Gastroesophageal sphincter (tissue), 4 donors: ENCODE measurements at regions not wholly inside any gene's neighbourhood (a gene's known extent, or its start where the extent isn't known, plus 50 kb on each side); places are given as distances from the start of the nearest gene placed in this dataset.

Experiments used
- ATAC-seq: fragments of 150-250 bp; one replicate; pipeline ENCODE4 v1.9.1; 2016; ENCODE audit warnings: mild to moderate bottlenecking, moderate library complexity
- H3K27ac ChIP-seq, 4 donors: fragments of 200-600 bp; sonication (generic) in 3 of 4; 1 replicate in 3 of 4; 2 replicates in 1 of 4; pipeline ENCODE4 v1.5.1; 2016 to 2019
- H3K27me3 ChIP-seq: fragments of 200-600 bp; sonication (generic); one replicate; pipeline ENCODE4 v1.5.1; 2019
- H3K36me3 ChIP-seq, 2 donors: fragments of 200-600 bp; sonication (generic); one replicate each; pipeline ENCODE4 v1.5.1; 2019; ENCODE audit warnings: control low read depth in 1 of 2
- H3K4me1 ChIP-seq, 3 donors: fragments of 200-600 bp; sonication (generic); 1 replicate in 2 of 3; 2 replicates in 1 of 3; pipeline ENCODE4 v1.5.1; 2016 to 2019; ENCODE audit warnings: control low read depth in 2 of 3
- H3K4me3 ChIP-seq, 2 donors: fragments of 200-600 bp; sonication (generic); one replicate each; pipeline ENCODE4 v1.5.1; 2019; ENCODE audit warnings: mild to moderate bottlenecking in 1 of 2, moderate library complexity in 1 of 2
- H3K9me3 ChIP-seq, 3 donors: fragments of 200-600 bp; sonication (generic); one replicate each; pipeline ENCODE4 v1.5.1; 2017 to 2019; ENCODE audit warnings: control low read depth in 2 of 3
- CTCF ChIP-seq, 4 experiments: fragments of 200-600 bp in 2 of 4; fragments of 450-650 bp in 2 of 4; sonication (generic) in 1 of 4; IDR thresholded peaks; one replicate each; pipeline ENCODE4 v1.5.1; 2017 to 2019; ENCODE audit warnings: antibody characterized with exemption in 4 of 4, mild to moderate bottlenecking in 2 of 4, moderate library complexity in 2 of 4
- EP300 ChIP-seq: sonication (generic); formaldehyde crosslinking; IDR thresholded peaks from one replicate; pipeline ENCODE4 v1.6.1; 2017; ENCODE audit warnings: antibody characterized with exemption, mild to moderate bottlenecking
- POLR2A ChIP-seq, 2 donors: fragments of 450-650 bp; IDR thresholded peaks; one replicate each; pipeline ENCODE4 v1.6.1; 2017; ENCODE audit warnings: antibody characterized with exemption in 2 of 2, mild to moderate bottlenecking in 2 of 2, moderate library complexity in 1 of 2
- POLR2AphosphoS5 ChIP-seq: sonication (generic); formaldehyde crosslinking; IDR thresholded peaks from one replicate; pipeline ENCODE4 v1.6.1; 2017; ENCODE audit warnings: antibody characterized with exemption
- WGBS, 2 donors: methylation state at CpG; one replicate each; pipeline ENCODE4 v1.1.5; 2018; ENCODE audit warnings: low coverage in 1 of 2; 5-methylcytosine and 5-hydroxymethylcytosine counted together

- Histone ChIP-seq H3K4me1 (peaks cover 0 to 9% (median 0%) of the 10 kb centered on the region in 3 donors), H3K36me3 (no peaks in the 10 kb centered on the region), H3K27me3 (no peaks in the 10 kb centered on the region), H3K27ac (no peak overlapping the region), H3K9me3 (no peaks in the 10 kb centered on the region), H3K4me3 (no peak overlapping the region)
- TF ChIP-seq EP300 (no peak), CTCF (IDR thresholded peaks at IDR 0.05) (no peak), POLR2AphosphoS5 (no peak), POLR2A (IDR thresholded peaks at IDR 0.05) (no peak)
- WGBS, 2 donors: 100% methylated on average over 2 of the region's 2 CpGs; no CpG with 5 or more reads in 1 of the 2 donors
- ATAC-seq: no peak
Observed at GRCh38 chr3:34034840-34035239, 236.4 kb downstream of the PDCD6IP start.

GRCh38 chr3:34035775-34036174 is 237.3 kb downstream of the PDCD6IP start:
- H3K27ac ChIP-seq: no peak overlapping the region
- 53 to 79% methylated on average over 3 of the region's 4 CpGs for WGBS, 2 donors
- no peaks in the 10 kb centered on the region for H3K36me3 ChIP-seq
- H3K4me3 ChIP-seq: no peak overlapping the region
- peaks cover 0 to 9% (median 0%) of the 10 kb centered on the region in 3 donors for H3K4me1 ChIP-seq
- TF ChIP-seq EP300: no peak
- no peak for TF ChIP-seq POLR2AphosphoS5
- TF ChIP-seq CTCF (IDR thresholded peaks at IDR 0.05): no peak
- no peak for TF ChIP-seq POLR2A (IDR thresholded peaks at IDR 0.05)
- no peak for ATAC-seq
- H3K9me3 ChIP-seq: no peaks in the 10 kb centered on the region
- H3K27me3 ChIP-seq: no peaks in the 10 kb centered on the region

- TF ChIP-seq POLR2AphosphoS5: no peak
- no peak for TF ChIP-seq POLR2A (IDR thresholded peaks at IDR 0.05)
- no peak for TF ChIP-seq EP300
- TF ChIP-seq CTCF (IDR thresholded peaks at IDR 0.05): no peak
- H3K36me3 ChIP-seq: no peaks in the 10 kb centered on the region
- H3K27me3 ChIP-seq: no peaks in the 10 kb centered on the region
- no peak for ATAC-seq
- no peak overlapping the region for H3K4me3 ChIP-seq
- WGBS, 2 donors: 60 to 88% methylated on average over 1 to 6 of the region's 8 CpGs
- peaks cover 0 to 9% (median 0%) of the 10 kb centered on the region in 3 donors for H3K4me1 ChIP-seq
- H3K9me3 ChIP-seq: no peaks in the 10 kb centered on the region
- no peak overlapping the region for H3K27ac ChIP-seq
Observed at GRCh38 chr3:34037260-34037659, 238.8 kb downstream of the PDCD6IP start.

- no peak overlapping the region for H3K27ac ChIP-seq
- WGBS, 2 donors: 60 to 67% methylated on average over 1 to 2 of the region's 2 CpGs
Observed at GRCh38 chr3:34038131-34038530, 239.7 kb downstream of the PDCD6IP start.

More at GRCh38 chr3:34038131-34038530, 239.7 kb downstream of the PDCD6IP start:
- no peak for TF ChIP-seq EP300
- TF ChIP-seq CTCF (IDR thresholded peaks at IDR 0.05): no peak
- TF ChIP-seq POLR2A (IDR thresholded peaks at IDR 0.05): no peak
- TF ChIP-seq POLR2AphosphoS5: no peak
- no peak for ATAC-seq
- Histone ChIP-seq H3K36me3 (no peaks in the 10 kb centered on the region), H3K4me3 (no peak overlapping the region), H3K4me1 (peaks cover 0 to 9% (median 0%) of the 10 kb centered on the region in 3 donors), H3K9me3 (no peaks in the 10 kb centered on the region), H3K27me3 (no peaks in the 10 kb centered on the region)
